Ishikawa (cell line): ENCODE measurements at regions not wholly inside any gene's neighbourhood (a gene's known extent, or its start where the extent isn't known, plus 50 kb on each side); places are given as distances from the start of the nearest gene placed in this dataset.

Source experiments
- CEBPB ChIP-seq: IDR thresholded peaks from 2 replicates; pipeline ENCODE4 v1.6.1; 2012
- CREB1 ChIP-seq: IDR thresholded peaks from 2 replicates; pipeline ENCODE4 v1.6.1; 2012; ENCODE audit warnings: low read depth
- EGR1 ChIP-seq: IDR thresholded peaks from 2 replicates; pipeline ENCODE4 v1.6.1; 2012
- EP300 ChIP-seq: IDR thresholded peaks from 2 replicates; pipeline ENCODE4 v1.6.1; 2012; ENCODE audit warnings: borderline replicate concordance
- FOXM1 ChIP-seq: IDR thresholded peaks from 2 replicates; pipeline ENCODE4 v1.6.1; 2012; ENCODE audit warnings: low read depth, borderline replicate concordance
- MAX ChIP-seq: IDR thresholded peaks from 2 replicates; pipeline ENCODE4 v1.6.1; 2012
- NFIC ChIP-seq: IDR thresholded peaks from 2 replicates; pipeline ENCODE4 v1.6.1; 2012
- RAD21 ChIP-seq: IDR thresholded peaks from 2 replicates; pipeline ENCODE4 v1.6.1; 2012; ENCODE audit warnings: low read depth
- REST ChIP-seq: IDR thresholded peaks from 2 replicates; pipeline ENCODE4 v1.6.1; 2012; ENCODE audit warnings: low read depth, mild to moderate bottlenecking
- TAF1 ChIP-seq: IDR thresholded peaks from 2 replicates; pipeline ENCODE4 v1.6.1; 2012; ENCODE audit warnings: low read depth, mild to moderate bottlenecking
- TCF12 ChIP-seq: IDR thresholded peaks from 2 replicates; pipeline ENCODE4 v1.6.1; 2012; ENCODE audit warnings: low read depth
- TEAD4 ChIP-seq: IDR thresholded peaks from 2 replicates; pipeline ENCODE4 v1.6.1; 2012
- USF1 ChIP-seq: IDR thresholded peaks from 2 replicates; pipeline ENCODE4 v1.6.1; 2012
- YY1 ChIP-seq: IDR thresholded peaks from 2 replicates; pipeline ENCODE4 v1.6.1; 2012; ENCODE audit warnings: low read depth
- ZBTB7A ChIP-seq: IDR thresholded peaks from 2 replicates; pipeline ENCODE4 v1.6.1; 2012; ENCODE audit warnings: low read depth

- TF ChIP-seq NFIC (no peak), YY1 (no peak), REST (no peak), USF1 (no peak), EGR1 (no peak), TCF12 (no peak), EP300 (no peak), RAD21 (no peak), MAX (no peak), CEBPB (no peak)
Observed at GRCh38 chr16:80254970-80255369, 285.8 kb upstream of the DYNLRB2 start.

- TF ChIP-seq CREB1 = no peak
- TF ChIP-seq FOXM1 = no peak
- no peak for TF ChIP-seq NFIC
- TF ChIP-seq CEBPB = no peak
- TF ChIP-seq MAX = no peak
- no peak for TF ChIP-seq REST
- TF ChIP-seq EGR1 = no peak
- TF ChIP-seq TCF12 = no peak
- TF ChIP-seq EP300 = no peak
- no peak for TF ChIP-seq USF1
- no peak for TF ChIP-seq TEAD4
- TF ChIP-seq ZBTB7A = no peak
- no peak for TF ChIP-seq TAF1
- TF ChIP-seq YY1 = no peak
- TF ChIP-seq RAD21 = no peak
Observed at GRCh38 chr16:80253741-80254140, 287.1 kb upstream of the DYNLRB2 start.

GRCh38 chr16:80250381-80250780 is 290.4 kb upstream of the DYNLRB2 start:
- TF ChIP-seq USF1 = no peak
- TF ChIP-seq NFIC = no peak
- TF ChIP-seq CEBPB = no peak
- TF ChIP-seq EGR1 = no peak
- no peak for TF ChIP-seq RAD21
- no peak for TF ChIP-seq TAF1
- no peak for TF ChIP-seq FOXM1
- TF ChIP-seq TEAD4 = no peak
- TF ChIP-seq EP300 = no peak
- no peak for TF ChIP-seq MAX

GRCh38 chr16:80233097-80233835 is 307.5 kb upstream of the DYNLRB2 start:
- no peak for TF ChIP-seq RAD21
- no peak for TF ChIP-seq ZBTB7A
- no peak for TF ChIP-seq TEAD4
- no peak for TF ChIP-seq CEBPB
- TF ChIP-seq TAF1 = no peak
- TF ChIP-seq USF1 = no peak
- TF ChIP-seq EGR1 = no peak
- TF ChIP-seq TCF12 = no peak
- TF ChIP-seq MAX = no peak

- TF ChIP-seq ZBTB7A = no peak
- TF ChIP-seq EP300 = no peak
- TF ChIP-seq TAF1 = no peak
- no peak for TF ChIP-seq MAX
- no peak for TF ChIP-seq TEAD4
- TF ChIP-seq CREB1 = no peak
- TF ChIP-seq YY1 = no peak
- TF ChIP-seq TCF12 = no peak
- no peak for TF ChIP-seq EGR1
- no peak for TF ChIP-seq CEBPB
- no peak for TF ChIP-seq NFIC
- TF ChIP-seq RAD21 = no peak
- TF ChIP-seq USF1 = no peak
Observed at GRCh38 chr16:80231888-80232287, 308.9 kb upstream of the DYNLRB2 start.
